Hepatocyte (in vitro differentiated cells): ENCODE measurements at regions not wholly inside any gene's neighbourhood (a gene's known extent, or its start where the extent isn't known, plus 50 kb on each side); places are given as distances from the start of the nearest gene placed in this dataset.
A peak's percentile ranks its signal among the peaks of the same experiment; 100 is the strongest.

Source experiments
- DNase-seq: peaks from one replicate; pipeline ENCODE4 v3.0.0-alpha.2; 2016; ENCODE audit warnings: low spot score
- H2AFZ ChIP-seq: fragments of 200-600 bp; sonication (generic); 2 replicates; pipeline ENCODE4 v1.6.0; 2016; ENCODE audit warnings: antibody characterized with exemption, mild to moderate bottlenecking
- H3K27ac ChIP-seq: fragments of 200-600 bp; sonication (generic); 2 replicates; pipeline ENCODE4 v1.5.1; 2016; ENCODE audit warnings: mild to moderate bottlenecking
- H3K27me3 ChIP-seq: fragments of 200-600 bp; sonication (generic); 2 replicates; pipeline ENCODE4 v1.6.1; 2016
- H3K36me3 ChIP-seq: fragments of 200-600 bp; sonication (generic); replicated peaks from 2 replicates; pipeline ENCODE4 v1.5.1; 2016; ENCODE audit warnings: low read depth; ENCODE audit not compliant: insufficient read depth
- H3K4me1 ChIP-seq: fragments of 200-600 bp; sonication (generic); 2 replicates; pipeline ENCODE4 v1.5.1; 2016; ENCODE audit warnings: mild to moderate bottlenecking, moderate library complexity; ENCODE audit not compliant: insufficient read depth
- H3K4me2 ChIP-seq: fragments of 200-600 bp; sonication (generic); 2 replicates; pipeline ENCODE4 v1.6.0; 2016
- H3K4me3 ChIP-seq: fragments of 200-600 bp; sonication (generic); 2 replicates; pipeline ENCODE4 v1.5.1; 2016; ENCODE audit warnings: mild to moderate bottlenecking
- H3K79me2 ChIP-seq: fragments of 200-600 bp; sonication (generic); 2 replicates; pipeline ENCODE4 v1.6.0; 2017; ENCODE audit warnings: mild to moderate bottlenecking
- H3K9me2 ChIP-seq: fragments of 200-600 bp; sonication (generic); replicated peaks from 2 replicates; pipeline ENCODE4 v1.6.0; 2017; ENCODE audit warnings: mild to moderate bottlenecking; ENCODE audit not compliant: insufficient read depth
- H3K9me3 ChIP-seq: fragments of 200-600 bp; sonication (generic); 2 replicates; pipeline ENCODE4 v1.5.1; 2016; ENCODE audit warnings: low read depth, mild to moderate bottlenecking
- H4K20me1 ChIP-seq: fragments of 200-600 bp; sonication (generic); 2 replicates; pipeline ENCODE4 v1.6.0; 2016; ENCODE audit warnings: mild to moderate bottlenecking; ENCODE audit not compliant: insufficient read depth, poor library complexity, severe bottlenecking
- EZH2 ChIP-seq: fragments of 200-600 bp; sonication (generic); IDR thresholded peaks from 2 replicates; pipeline ENCODE4 v1.6.1; 2016; ENCODE audit warnings: antibody characterized with exemption, mild to moderate bottlenecking, borderline replicate concordance
- EZH2phosphoT487 ChIP-seq: fragments of 200-600 bp; sonication (generic); IDR thresholded peaks from one replicate; pipeline ENCODE4 v1.6.1; 2018; ENCODE audit warnings: antibody characterized with exemption, mild to moderate bottlenecking, low read depth, moderate library complexity; ENCODE audit not compliant: unreplicated experiment, severe bottlenecking
- WGBS: methylation state at CpG from one replicate; pipeline ENCODE4 v1.1.6; 2016; ENCODE audit warnings: low lambda C conversion rate; ENCODE audit errors: missing lambda C conversion rate; 5-methylcytosine and 5-hydroxymethylcytosine counted together
- TF ChIP-seq, protein P1 (sequence below): fragments of 200-600 bp; sonication (generic); IDR thresholded peaks from 2 replicates; pipeline ENCODE4 v1.5.1; 2016; ENCODE audit warnings: antibody characterized with exemption, mild to moderate bottlenecking; ENCODE audit not compliant: poor library complexity

DNA sequence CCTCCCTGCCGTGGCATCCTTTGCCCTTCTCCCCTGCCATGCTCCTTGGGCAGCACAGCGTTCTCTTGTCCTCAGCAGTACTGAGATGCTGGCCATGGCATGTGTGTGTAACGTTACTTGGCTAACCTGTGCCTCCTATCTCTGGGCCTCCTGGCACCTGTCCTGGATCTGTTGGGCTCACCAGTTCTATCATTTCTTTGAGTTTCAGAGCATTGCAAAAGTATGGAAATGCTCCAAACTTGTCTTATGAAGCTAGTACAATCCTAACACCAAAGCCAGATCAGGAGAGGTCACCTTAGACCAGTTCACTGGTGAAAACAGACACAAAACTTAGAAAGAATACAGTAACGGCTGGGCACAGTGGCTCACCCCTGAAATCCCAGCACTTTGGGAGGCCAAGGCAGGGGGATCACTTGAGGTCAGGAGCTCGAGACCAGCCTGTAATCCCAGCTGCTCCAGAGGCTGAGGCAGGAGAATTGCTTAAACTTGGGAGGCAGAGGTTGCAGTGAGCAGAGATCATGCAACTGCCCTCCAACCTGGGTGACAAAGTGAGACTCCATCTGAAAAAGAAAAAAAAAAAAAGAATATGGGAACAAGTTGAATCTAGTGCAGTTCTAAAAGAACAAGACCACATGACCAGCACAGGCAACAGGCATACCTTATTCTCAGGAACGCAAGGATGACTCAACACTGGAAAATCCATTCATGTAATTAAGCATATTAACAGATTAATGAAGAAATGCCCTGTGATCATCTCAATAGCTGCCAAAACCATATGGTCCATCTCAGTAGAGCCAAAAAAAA is 62.4 kb upstream of the TRPM1 start:
- 73% methylated on average over 6 of the region's 6 CpGs for WGBS
- Histone ChIP-seq H3K27ac (no peak overlapping the region), H3K9me3 (no peaks in the 10 kb centered on the region), H3K9me2 (no peaks in the 10 kb centered on the region), H3K4me2 (no peak overlapping the region), H3K79me2 (no peaks in the 10 kb centered on the region), H3K4me3 (no peak overlapping the region), H3K4me1 (no peaks in the 10 kb centered on the region), H3K36me3 (no peaks in the 10 kb centered on the region), H3K27me3 (no peaks in the 10 kb centered on the region), H2AFZ (no peak overlapping the region), H4K20me1 (no peaks in the 10 kb centered on the region)
- TF ChIP-seq EZH2phosphoT487 (no peak), EZH2 (no peak)
- TF ChIP-seq, protein P1, sequence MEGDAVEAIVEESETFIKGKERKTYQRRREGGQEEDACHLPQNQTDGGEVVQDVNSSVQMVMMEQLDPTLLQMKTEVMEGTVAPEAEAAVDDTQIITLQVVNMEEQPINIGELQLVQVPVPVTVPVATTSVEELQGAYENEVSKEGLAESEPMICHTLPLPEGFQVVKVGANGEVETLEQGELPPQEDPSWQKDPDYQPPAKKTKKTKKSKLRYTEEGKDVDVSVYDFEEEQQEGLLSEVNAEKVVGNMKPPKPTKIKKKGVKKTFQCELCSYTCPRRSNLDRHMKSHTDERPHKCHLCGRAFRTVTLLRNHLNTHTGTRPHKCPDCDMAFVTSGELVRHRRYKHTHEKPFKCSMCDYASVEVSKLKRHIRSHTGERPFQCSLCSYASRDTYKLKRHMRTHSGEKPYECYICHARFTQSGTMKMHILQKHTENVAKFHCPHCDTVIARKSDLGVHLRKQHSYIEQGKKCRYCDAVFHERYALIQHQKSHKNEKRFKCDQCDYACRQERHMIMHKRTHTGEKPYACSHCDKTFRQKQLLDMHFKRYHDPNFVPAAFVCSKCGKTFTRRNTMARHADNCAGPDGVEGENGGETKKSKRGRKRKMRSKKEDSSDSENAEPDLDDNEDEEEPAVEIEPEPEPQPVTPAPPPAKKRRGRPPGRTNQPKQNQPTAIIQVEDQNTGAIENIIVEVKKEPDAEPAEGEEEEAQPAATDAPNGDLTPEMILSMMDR: no peak
- peak; percentile 38 for DNase-seq

DNA sequence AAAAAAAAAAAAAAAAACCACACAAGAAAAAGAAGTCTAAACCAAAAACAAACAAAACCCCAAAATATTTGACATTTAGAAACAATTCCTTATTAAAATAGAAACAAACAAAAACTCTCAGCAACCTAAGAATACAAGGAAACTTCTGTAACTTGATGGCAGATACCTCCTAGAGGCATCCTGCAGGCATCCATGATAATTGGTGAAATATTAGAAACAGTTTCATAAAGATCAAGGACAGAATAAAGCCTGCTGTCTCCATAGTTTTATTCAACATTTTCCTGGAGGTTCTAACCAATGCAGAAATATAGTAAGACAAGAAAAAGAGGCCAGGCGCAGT is 63.0 kb upstream of the TRPM1 start:
- TF ChIP-seq EZH2phosphoT487 (no peak), EZH2 (no peak)
- TF ChIP-seq, protein P1: no peak
- no peak overlapping the region for H3K4me3 ChIP-seq
- DNase-seq: no peak
- no peak overlapping the region for H2AFZ ChIP-seq
- no peaks in the 10 kb centered on the region for H4K20me1 ChIP-seq
- WGBS: 94% methylated on average over 1 of the region's 1 CpG
- H3K4me2 ChIP-seq: no peak overlapping the region
- no peaks in the 10 kb centered on the region for H3K79me2 ChIP-seq
- H3K36me3 ChIP-seq: no peaks in the 10 kb centered on the region
- H3K27me3 ChIP-seq: no peaks in the 10 kb centered on the region
- no peaks in the 10 kb centered on the region for H3K9me3 ChIP-seq
- H3K4me1 ChIP-seq: no peaks in the 10 kb centered on the region
- no peak overlapping the region for H3K27ac ChIP-seq
- no peaks in the 10 kb centered on the region for H3K9me2 ChIP-seq

DNA sequence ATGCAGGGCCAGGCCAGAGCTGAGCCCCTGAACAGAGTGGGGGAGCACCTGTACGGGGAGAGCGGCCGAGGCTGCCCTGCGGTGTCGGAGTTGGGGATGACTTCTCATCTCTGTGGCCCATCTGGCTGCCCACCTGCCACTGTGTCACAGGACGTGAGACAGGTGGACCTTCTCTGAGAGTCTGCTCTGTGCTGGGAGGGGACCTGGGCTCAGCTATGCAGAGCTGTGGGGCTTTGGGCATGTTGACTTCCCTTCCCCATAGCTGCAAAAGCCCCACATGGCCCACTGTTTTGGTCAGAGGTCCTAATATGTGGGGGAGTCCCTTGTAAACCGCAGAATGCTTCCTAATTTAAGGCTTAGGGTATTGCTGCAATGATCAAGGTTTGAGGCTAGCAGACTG is 68.0 kb upstream of the TRPM1 start:
- Histone ChIP-seq H3K4me3 (no peak overlapping the region), H2AFZ (no peak overlapping the region), H3K9me2 (no peaks in the 10 kb centered on the region), H3K27me3 (no peaks in the 10 kb centered on the region), H3K79me2 (no peaks in the 10 kb centered on the region), H4K20me1 (no peaks in the 10 kb centered on the region), H3K27ac (no peak overlapping the region), H3K4me1 (no peaks in the 10 kb centered on the region), H3K36me3 (no peaks in the 10 kb centered on the region), H3K9me3 (no peaks in the 10 kb centered on the region), H3K4me2 (no peak overlapping the region)
- 91% methylated on average over 7 of the region's 7 CpGs for WGBS
- no peak for DNase-seq
- TF ChIP-seq EZH2phosphoT487: no peak
- TF ChIP-seq, protein P1: no peak
- TF ChIP-seq EZH2: no peak
